BJ (cell line): ENCODE measurements at regions not wholly inside any gene's neighbourhood (a gene's known extent, or its start where the extent isn't known, plus 50 kb on each side); places are given as distances from the start of the nearest gene placed in this dataset.

Source experiments
- CTCF ChIA-PET: fragments of 350-600 bp; formaldehyde crosslinking; extraction: SDS; loops from one replicate; lab custom pipeline; 2021; ENCODE audit warnings: antibody characterized with exemption, inconsistent platforms; lab: Yijun Ruan, JAX
- POLR2A ChIA-PET: fragments of 300-600 bp; sonication (Branson Sonifier 250); formaldehyde crosslinking; extraction: SDS; loops from one replicate; lab custom pipeline; 2021; ENCODE audit warnings: antibody characterized with exemption; lab: Charles Lee
- DNase-seq: peaks from one replicate; pipeline ENCODE4 v3.0.0-alpha.2; 2011; ENCODE audit warnings: low read depth
- H3K27me3 ChIP-seq: 2 replicates; pipeline ENCODE4 v1.6.0; 2011; ENCODE audit warnings: low read length; ENCODE audit not compliant: control insufficient read depth, insufficient read depth
- H3K36me3 ChIP-seq: 2 replicates; pipeline ENCODE4 v1.5.1; 2011; ENCODE audit warnings: low read length; ENCODE audit not compliant: control insufficient read depth, insufficient read depth
- H3K4me3 ChIP-seq: 2 replicates; pipeline ENCODE4 v1.5.1; 2011; ENCODE audit warnings: low read depth, mild to moderate bottlenecking, control low read depth, low read length
- CTCF ChIP-seq: IDR thresholded peaks from 2 replicates; pipeline ENCODE4 v1.5.1; 2011; ENCODE audit warnings: low read depth, mild to moderate bottlenecking, control low read depth, inconsistent platforms, low read length, moderate library complexity; ENCODE audit not compliant: insufficient read depth

GRCh38 chr10:33036670-33037069, 78.6 kb upstream of the ITGB1 start:
- TF ChIP-seq CTCF: no peak
- H3K36me3 ChIP-seq: no peaks in the 10 kb centered on the region
- no peak overlapping the region for H3K4me3 ChIP-seq
- no peaks in the 10 kb centered on the region for H3K27me3 ChIP-seq
- no peak for DNase-seq
- ChIA-PET CTCF (interaction anchor here (1.2 to 1.4 kb wide), 2 partner anchors 30 to 93 kb away, joined by 3 to 4 read pairs; no protein-coding TSS in a partner anchor), POLR2A (no interaction called here)

DNA sequence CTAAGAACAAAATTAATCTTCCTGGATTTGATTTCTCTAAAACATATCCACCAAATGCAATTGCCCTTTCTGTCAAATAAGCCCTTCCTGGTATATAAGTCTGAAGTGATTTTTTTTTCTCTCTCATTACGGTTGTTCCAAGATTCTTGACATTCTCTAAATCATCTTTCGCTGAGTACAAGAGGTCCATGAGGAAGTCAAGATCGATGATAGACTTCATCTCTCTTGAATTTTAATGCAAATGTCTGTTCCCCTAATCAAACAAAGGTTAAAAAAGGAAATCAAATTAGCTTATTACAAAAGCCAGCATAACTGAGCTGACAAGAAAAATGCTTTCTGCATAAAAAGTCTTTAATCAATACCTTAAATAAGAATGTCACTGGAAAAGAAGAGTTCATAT, 77.4 kb upstream of the ITGB1 start:
- CTCF ChIA-PET: no interaction called here
- DNase-seq: no peak
- POLR2A ChIA-PET: no interaction called here
- H3K27me3 ChIP-seq: no peaks in the 10 kb centered on the region
- no peaks in the 10 kb centered on the region for H3K36me3 ChIP-seq
- no peak overlapping the region for H3K4me3 ChIP-seq
- TF ChIP-seq CTCF: no peak

DNA sequence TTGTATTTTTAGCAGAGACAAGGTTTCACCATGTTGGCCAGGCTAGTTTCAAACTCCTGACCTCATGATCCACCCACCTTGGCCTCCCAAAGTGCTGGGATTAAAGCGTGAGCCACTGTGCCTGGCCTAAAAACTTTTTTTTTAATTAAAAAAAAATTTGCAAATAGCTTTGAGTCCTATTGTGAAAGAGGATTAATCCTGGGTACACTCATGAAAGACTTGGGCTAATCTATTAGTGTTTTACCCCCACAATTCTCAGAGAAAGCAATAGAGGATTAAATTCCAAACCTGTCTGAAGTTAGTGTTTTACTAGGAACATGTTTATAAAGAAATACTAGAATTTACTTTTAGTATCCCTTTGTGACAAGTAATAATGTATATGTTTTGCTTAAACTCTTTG, 76.9 kb upstream of the ITGB1 start:
- H3K36me3 ChIP-seq: no peaks in the 10 kb centered on the region
- TF ChIP-seq CTCF: no peak
- POLR2A ChIA-PET: no interaction called here
- no peaks in the 10 kb centered on the region for H3K27me3 ChIP-seq
- no peak overlapping the region for H3K4me3 ChIP-seq
- CTCF ChIA-PET: interaction anchor here (1.1 kb wide), 1 partner anchor 119 kb away, joined by 3 read pairs; no protein-coding TSS in a partner anchor
- no peak for DNase-seq

- DNase-seq: peak; percentile 52
- H3K4me3 ChIP-seq: no peak overlapping the region
- POLR2A ChIA-PET: interaction anchor here (0.5 to 0.7 kb wide), 3 partner anchors 9 to 652 kb away, joined by 3 read pairs; no protein-coding TSS in a partner anchor
These were observed 74.7 kb upstream of the ITGB1 start for GRCh38 chr10:33032654-33033151.

More at GRCh38 chr10:33032654-33033151, 74.7 kb upstream of the ITGB1 start:
- no peaks in the 10 kb centered on the region for H3K27me3 ChIP-seq
- no peak for TF ChIP-seq CTCF
- H3K36me3 ChIP-seq: no peaks in the 10 kb centered on the region
- CTCF ChIA-PET: interaction anchor here (1.2 to 1.5 kb wide), 3 partner anchors 9 to 83 kb away, joined by 3 to 5 read pairs (median 5); no protein-coding TSS in a partner anchor
